OCI-LY1 (cell line): ENCODE measurements at regions not wholly inside any gene's neighbourhood (a gene's known extent, or its start where the extent isn't known, plus 50 kb on each side); places are given as distances from the start of the nearest gene placed in this dataset.

Experiments
- EZH2 ChIP-seq: fragments of 200-600 bp; sonication (generic), shearing (Covaris generic); IDR thresholded peaks from 2 replicates; pipeline ENCODE4 v1.8.0; 2017; ENCODE audit warnings: borderline replicate concordance, mixed run types, mild to moderate bottlenecking, antibody characterized with exemption, low read length, moderate library complexity, mixed read lengths
- TF ChIP-seq, protein P1 (sequence below): fragments of 200-600 bp; sonication (generic), shearing (Covaris generic); IDR thresholded peaks from 2 replicates; pipeline ENCODE4 v1.5.1; 2017; ENCODE audit warnings: mild to moderate bottlenecking, antibody characterized with exemption, low read length, moderate library complexity, mixed read lengths

GRCh38 chr16:86818671-86819532, 240.6 kb downstream of the FOXL1 start:
- TF ChIP-seq, protein P1, sequence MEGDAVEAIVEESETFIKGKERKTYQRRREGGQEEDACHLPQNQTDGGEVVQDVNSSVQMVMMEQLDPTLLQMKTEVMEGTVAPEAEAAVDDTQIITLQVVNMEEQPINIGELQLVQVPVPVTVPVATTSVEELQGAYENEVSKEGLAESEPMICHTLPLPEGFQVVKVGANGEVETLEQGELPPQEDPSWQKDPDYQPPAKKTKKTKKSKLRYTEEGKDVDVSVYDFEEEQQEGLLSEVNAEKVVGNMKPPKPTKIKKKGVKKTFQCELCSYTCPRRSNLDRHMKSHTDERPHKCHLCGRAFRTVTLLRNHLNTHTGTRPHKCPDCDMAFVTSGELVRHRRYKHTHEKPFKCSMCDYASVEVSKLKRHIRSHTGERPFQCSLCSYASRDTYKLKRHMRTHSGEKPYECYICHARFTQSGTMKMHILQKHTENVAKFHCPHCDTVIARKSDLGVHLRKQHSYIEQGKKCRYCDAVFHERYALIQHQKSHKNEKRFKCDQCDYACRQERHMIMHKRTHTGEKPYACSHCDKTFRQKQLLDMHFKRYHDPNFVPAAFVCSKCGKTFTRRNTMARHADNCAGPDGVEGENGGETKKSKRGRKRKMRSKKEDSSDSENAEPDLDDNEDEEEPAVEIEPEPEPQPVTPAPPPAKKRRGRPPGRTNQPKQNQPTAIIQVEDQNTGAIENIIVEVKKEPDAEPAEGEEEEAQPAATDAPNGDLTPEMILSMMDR, result no peak
- TF ChIP-seq EZH2, result no peak
